Liver (tissue), 8 donors: ENCODE measurements at regions not wholly inside any gene's neighbourhood (a gene's known extent, or its start where the extent isn't known, plus 50 kb on each side); places are given as distances from the start of the nearest gene placed in this dataset.

Experiments used
- DNase-seq: peaks from one replicate; pipeline ENCODE4 v3.0.0-alpha.2; 2017; ENCODE audit warnings: low spot score
- H3K27ac ChIP-seq, 2 donors: one replicate each; pipeline ENCODE4 v1.7.0; 2013; ENCODE audit warnings: inconsistent platforms in 2 of 2, low read length in 2 of 2, control low read depth in 1 of 2, low read depth in 1 of 2, mild to moderate bottlenecking in 1 of 2
- H3K27me3 ChIP-seq, 4 donors: one replicate each; pipeline versions ENCODE4 v1.6.1 to v1.7.0; 2013; ENCODE audit warnings: low read length in 3 of 4, inconsistent platforms in 1 of 4, mild to moderate bottlenecking in 1 of 4, moderate library complexity in 1 of 4; ENCODE audit not compliant: control insufficient read depth in 4 of 4, insufficient read depth in 4 of 4
- H3K36me3 ChIP-seq, 4 donors: one replicate each; pipeline versions ENCODE4 v1.6.1 to v1.7.0; 2013; ENCODE audit warnings: low read length in 3 of 4, mild to moderate bottlenecking in 3 of 4, low read depth in 1 of 4, moderate library complexity in 1 of 4; ENCODE audit not compliant: control insufficient read depth in 4 of 4, insufficient read depth in 3 of 4
- H3K4me1 ChIP-seq, 4 donors: one replicate each; pipeline versions ENCODE4 v1.6.1 to v1.7.0; 2013; ENCODE audit warnings: low read length in 3 of 4, mild to moderate bottlenecking in 3 of 4, moderate library complexity in 1 of 4; ENCODE audit not compliant: control insufficient read depth in 4 of 4, insufficient read depth in 4 of 4
- H3K4me3 ChIP-seq, 3 donors: one replicate each; pipeline versions ENCODE4 v1.6.1 to v1.7.0; 2013; ENCODE audit warnings: low read length in 3 of 3, control low read depth in 1 of 3, low read depth in 1 of 3, mild to moderate bottlenecking in 1 of 3
- H3K9ac ChIP-seq, 2 donors: one replicate each; pipeline ENCODE4 v1.7.0; 2013; ENCODE audit warnings: low read length in 2 of 2, mild to moderate bottlenecking in 2 of 2, moderate library complexity in 2 of 2, control low read depth in 1 of 2, low read depth in 1 of 2
- H3K9me3 ChIP-seq, 4 donors: one replicate each; pipeline versions ENCODE4 v1.6.1 to v1.7.0; 2013; ENCODE audit warnings: low read length in 3 of 4; ENCODE audit not compliant: control insufficient read depth in 4 of 4
- ATF3 ChIP-seq: IDR thresholded peaks from 2 replicates; pipeline ENCODE4 v1.6.1; 2016; ENCODE audit warnings: antibody characterized with exemption
- EGR1 ChIP-seq, 2 donors: IDR thresholded peaks; 2 replicates each; pipeline ENCODE4 v1.6.1; 2016 to 2018; ENCODE audit warnings: antibody characterized with exemption in 2 of 2, low read depth in 2 of 2
- FOXA1 ChIP-seq: IDR thresholded peaks from 2 replicates; pipeline ENCODE4 v1.6.1; 2016; ENCODE audit warnings: antibody characterized with exemption
- FOXA2 ChIP-seq: IDR thresholded peaks from 2 replicates; pipeline ENCODE4 v1.6.1; 2016; ENCODE audit warnings: antibody characterized with exemption
- GABPA ChIP-seq, 2 donors: IDR thresholded peaks in 1 of 2; conservative IDR thresholded peaks in 1 of 2; 2 replicates each; pipeline ENCODE4 v1.6.1; 2016; ENCODE audit warnings: antibody characterized with exemption in 2 of 2, mild to moderate bottlenecking in 1 of 2, moderate library complexity in 1 of 2
- HNF4A ChIP-seq, 2 donors: conservative IDR thresholded peaks; 2 replicates each; pipeline ENCODE4 v1.6.1; 2016; ENCODE audit warnings: antibody characterized with exemption in 2 of 2, mild to moderate bottlenecking in 2 of 2
- HNF4G ChIP-seq: IDR thresholded peaks from 2 replicates; pipeline ENCODE4 v1.6.1; 2016; ENCODE audit warnings: antibody characterized with exemption
- JUND ChIP-seq, 2 donors: IDR thresholded peaks; 2 replicates each; pipeline ENCODE4 v1.6.1; 2016; ENCODE audit warnings: antibody characterized with exemption in 2 of 2
- MAX ChIP-seq: IDR thresholded peaks from 2 replicates; pipeline ENCODE4 v1.6.1; 2016; ENCODE audit warnings: antibody characterized with exemption
- NR2F2 ChIP-seq: IDR thresholded peaks from 2 replicates; pipeline ENCODE4 v1.6.1; 2016; ENCODE audit warnings: antibody characterized with exemption
- RAD21 ChIP-seq, 2 donors: IDR thresholded peaks; 2 replicates each; pipeline ENCODE4 v1.6.1; 2016; ENCODE audit warnings: antibody characterized with exemption in 2 of 2, mild to moderate bottlenecking in 2 of 2
- RXRA ChIP-seq, 2 donors: IDR thresholded peaks; 2 replicates each; pipeline ENCODE4 v1.6.1; 2017 to 2018; ENCODE audit warnings: antibody characterized with exemption in 2 of 2, mild to moderate bottlenecking in 1 of 2
- SP1 ChIP-seq: IDR thresholded peaks from 2 replicates; pipeline ENCODE4 v1.6.1; 2018; ENCODE audit warnings: antibody characterized with exemption, mild to moderate bottlenecking
- TAF1 ChIP-seq: conservative IDR thresholded peaks from 2 replicates; pipeline ENCODE4 v1.6.1; 2016; ENCODE audit warnings: antibody characterized with exemption, mild to moderate bottlenecking
- YY1 ChIP-seq: IDR thresholded peaks from 2 replicates; pipeline ENCODE4 v1.6.1; 2016; ENCODE audit warnings: antibody characterized with exemption, mild to moderate bottlenecking
- WGBS: extraction: QIAGEN DNeasy Blood & Tissue Kit; methylation state at CpG from one replicate; pipeline ENCODE4 v1.1.7; 2013; 5-methylcytosine and 5-hydroxymethylcytosine counted together
- TF ChIP-seq, protein P1 (sequence below): IDR thresholded peaks from 2 replicates; pipeline ENCODE4 v1.6.1; 2016; ENCODE audit warnings: antibody characterized with exemption
- TF ChIP-seq, protein P2 (sequence below): fragments of 150-350 bp; IDR thresholded peaks from 2 replicates; pipeline ENCODE4 v1.5.1; 2017; ENCODE audit warnings: improper control_type of control experiment, low read depth, low read length; ENCODE audit not compliant: missing input control
- donor health status: healthy.
- donor health status: healthy.
- donor health status: healthy.
- donor health status: healthy.
- donor health status: healthy.

- H3K27ac ChIP-seq = no peak overlapping the region
- no peak for DNase-seq
- no peaks in the 10 kb centered on the region for H3K9me3 ChIP-seq
- 80% methylated on average over 6 of the region's 6 CpGs for WGBS
- TF ChIP-seq MAX = no peak
- TF ChIP-seq EGR1 (IDR thresholded peaks at IDR 0.05; ENCODE audit: low read depth in 2 of 2) = no peak
- TF ChIP-seq HNF4G = no peak
- TF ChIP-seq, protein P1, sequence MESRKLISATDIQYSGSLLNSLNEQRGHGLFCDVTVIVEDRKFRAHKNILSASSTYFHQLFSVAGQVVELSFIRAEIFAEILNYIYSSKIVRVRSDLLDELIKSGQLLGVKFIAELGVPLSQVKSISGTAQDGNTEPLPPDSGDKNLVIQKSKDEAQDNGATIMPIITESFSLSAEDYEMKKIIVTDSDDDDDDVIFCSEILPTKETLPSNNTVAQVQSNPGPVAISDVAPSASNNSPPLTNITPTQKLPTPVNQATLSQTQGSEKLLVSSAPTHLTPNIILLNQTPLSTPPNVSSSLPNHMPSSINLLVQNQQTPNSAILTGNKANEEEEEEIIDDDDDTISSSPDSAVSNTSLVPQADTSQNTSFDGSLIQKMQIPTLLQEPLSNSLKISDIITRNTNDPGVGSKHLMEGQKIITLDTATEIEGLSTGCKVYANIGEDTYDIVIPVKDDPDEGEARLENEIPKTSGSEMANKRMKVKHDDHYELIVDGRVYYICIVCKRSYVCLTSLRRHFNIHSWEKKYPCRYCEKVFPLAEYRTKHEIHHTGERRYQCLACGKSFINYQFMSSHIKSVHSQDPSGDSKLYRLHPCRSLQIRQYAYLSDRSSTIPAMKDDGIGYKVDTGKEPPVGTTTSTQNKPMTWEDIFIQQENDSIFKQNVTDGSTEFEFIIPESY = no peak
- no peak for TF ChIP-seq FOXA2
- no peak for TF ChIP-seq HNF4A (conservative IDR thresholded peaks at IDR 0.05)
- TF ChIP-seq NR2F2 = no peak
- TF ChIP-seq TAF1 = no peak
- TF ChIP-seq RXRA (IDR thresholded peaks at IDR 0.05) = no peak
- no peak for TF ChIP-seq JUND (IDR thresholded peaks at IDR 0.05)
- TF ChIP-seq YY1 = no peak
- H3K4me3 ChIP-seq = no peak overlapping the region
- no peaks in the 10 kb centered on the region for H3K36me3 ChIP-seq
- H3K4me1 ChIP-seq = no peaks in the 10 kb centered on the region
- H3K27me3 ChIP-seq = no peaks in the 10 kb centered on the region
- H3K9ac ChIP-seq = no peak overlapping the region
These were observed 270.6 kb upstream of the ZC3H12C start for GRCh38 chr11:109822436-109823102.

GRCh38 chr11:109828387-109828786 lies 264.8 kb upstream of the ZC3H12C start:
- H3K4me3 ChIP-seq = no peak overlapping the region
- no peak overlapping the region for H3K27ac ChIP-seq
- H3K4me1 ChIP-seq = no peaks in the 10 kb centered on the region
- no peaks in the 10 kb centered on the region for H3K27me3 ChIP-seq
- 57% methylated on average over 1 of the region's 1 CpG for WGBS
- no peak for DNase-seq
- H3K36me3 ChIP-seq = no peaks in the 10 kb centered on the region
- TF ChIP-seq ATF3 = no peak
- no peak for TF ChIP-seq TAF1
- TF ChIP-seq HNF4A (conservative IDR thresholded peaks at IDR 0.05) = no peak
- TF ChIP-seq FOXA1 = no peak
- no peak for TF ChIP-seq GABPA (IDR thresholded peaks at IDR 0.05 in 1 of 2, conservative IDR thresholded peaks at IDR 0.05 in 1 of 2)
- no peak for TF ChIP-seq RAD21 (IDR thresholded peaks at IDR 0.05)
- TF ChIP-seq SP1 = no peak
- no peak for TF ChIP-seq NR2F2
- TF ChIP-seq YY1 = no peak
- H3K9me3 ChIP-seq = peaks cover 0 to 2% (median under 1%) of the 10 kb centered on the region in 4 donors
- H3K9ac ChIP-seq = no peak overlapping the region

DNA sequence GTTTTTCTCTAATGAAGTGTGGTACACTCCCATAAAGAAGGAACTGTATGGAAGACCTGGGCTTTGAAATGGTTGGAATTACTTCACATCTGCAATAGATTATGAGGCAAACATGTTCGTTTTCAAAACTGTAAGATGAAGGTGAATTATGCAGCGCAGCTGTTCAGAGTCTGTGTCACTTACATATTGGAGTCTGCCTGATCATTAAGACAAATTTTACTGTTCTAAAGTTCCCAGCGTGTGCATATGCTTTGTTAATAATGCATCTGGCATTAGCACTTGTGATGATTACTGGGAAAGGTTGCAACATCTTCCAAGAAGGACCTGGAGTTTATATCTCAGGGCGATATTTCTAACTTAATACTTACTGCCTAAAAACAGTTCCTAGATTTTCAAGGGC lies 255.2 kb upstream of the ZC3H12C start:
- TF ChIP-seq, protein P2, sequence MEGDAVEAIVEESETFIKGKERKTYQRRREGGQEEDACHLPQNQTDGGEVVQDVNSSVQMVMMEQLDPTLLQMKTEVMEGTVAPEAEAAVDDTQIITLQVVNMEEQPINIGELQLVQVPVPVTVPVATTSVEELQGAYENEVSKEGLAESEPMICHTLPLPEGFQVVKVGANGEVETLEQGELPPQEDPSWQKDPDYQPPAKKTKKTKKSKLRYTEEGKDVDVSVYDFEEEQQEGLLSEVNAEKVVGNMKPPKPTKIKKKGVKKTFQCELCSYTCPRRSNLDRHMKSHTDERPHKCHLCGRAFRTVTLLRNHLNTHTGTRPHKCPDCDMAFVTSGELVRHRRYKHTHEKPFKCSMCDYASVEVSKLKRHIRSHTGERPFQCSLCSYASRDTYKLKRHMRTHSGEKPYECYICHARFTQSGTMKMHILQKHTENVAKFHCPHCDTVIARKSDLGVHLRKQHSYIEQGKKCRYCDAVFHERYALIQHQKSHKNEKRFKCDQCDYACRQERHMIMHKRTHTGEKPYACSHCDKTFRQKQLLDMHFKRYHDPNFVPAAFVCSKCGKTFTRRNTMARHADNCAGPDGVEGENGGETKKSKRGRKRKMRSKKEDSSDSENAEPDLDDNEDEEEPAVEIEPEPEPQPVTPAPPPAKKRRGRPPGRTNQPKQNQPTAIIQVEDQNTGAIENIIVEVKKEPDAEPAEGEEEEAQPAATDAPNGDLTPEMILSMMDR = no peak
- no peak for TF ChIP-seq NR2F2
- no peak for TF ChIP-seq ATF3
- no peak overlapping the region for H3K27ac ChIP-seq
- 81% methylated on average over 4 of the region's 4 CpGs for WGBS

More for the DNA sequence above, 255.2 kb upstream of the ZC3H12C start:
- Histone ChIP-seq H3K27me3 (no peaks in the 10 kb centered on the region), H3K4me3 (no peak overlapping the region), H3K9me3 (no peaks in the 10 kb centered on the region), H3K36me3 (no peaks in the 10 kb centered on the region), H3K4me1 (no peaks in the 10 kb centered on the region), H3K9ac (no peak overlapping the region)
- no peak for DNase-seq
